DOHH2 (cell line): ENCODE measurements at regions not wholly inside any gene's neighbourhood (a gene's known extent, or its start where the extent isn't known, plus 50 kb on each side); places are given as distances from the start of the nearest gene placed in this dataset.

Source experiments
- H3F3A ChIP-seq: fragments of 200-600 bp; sonication (generic), shearing (Covaris generic); 2 replicates; pipeline ENCODE4 v1.6.0; 2016; ENCODE audit warnings: antibody characterized with exemption, mild to moderate bottlenecking; ENCODE audit not compliant: control insufficient read depth, insufficient read depth
- H3K27ac ChIP-seq: fragments of 200-600 bp; sonication (generic); 2 replicates; pipeline ENCODE4 v1.5.1; 2014; ENCODE audit warnings: low read depth, mild to moderate bottlenecking, low read length, moderate library complexity
- H3K27me3 ChIP-seq: fragments of 200-600 bp; sonication (generic); 2 replicates; pipeline ENCODE4 v1.6.1; 2014; ENCODE audit warnings: mild to moderate bottlenecking, low read length, mixed read lengths; ENCODE audit not compliant: control insufficient read depth
- H3K36me3 ChIP-seq: fragments of 200-600 bp; sonication (generic); 2 replicates; pipeline ENCODE4 v1.6.1; 2014; ENCODE audit warnings: mild to moderate bottlenecking, low read length, moderate library complexity, mixed read lengths; ENCODE audit not compliant: control insufficient read depth
- H3K4me1 ChIP-seq: fragments of 200-600 bp; sonication (generic); 2 replicates; pipeline ENCODE4 v1.6.1; 2014; ENCODE audit warnings: mild to moderate bottlenecking, low read length, mixed read lengths; ENCODE audit not compliant: control insufficient read depth
- H3K4me2 ChIP-seq: fragments of 200-600 bp; sonication (generic); 2 replicates; pipeline ENCODE4 v1.6.0; 2014; ENCODE audit warnings: mild to moderate bottlenecking, low read length, moderate library complexity
- H3K4me3 ChIP-seq: fragments of 200-600 bp; sonication (generic); 2 replicates; pipeline ENCODE4 v1.5.1; 2014; ENCODE audit warnings: mild to moderate bottlenecking, low read length, mixed read lengths
- H3K79me2 ChIP-seq: fragments of 200-600 bp; sonication (generic); 2 replicates; pipeline ENCODE4 v1.6.1; 2014; ENCODE audit warnings: mild to moderate bottlenecking, low read length, mixed read lengths; ENCODE audit not compliant: control insufficient read depth
- H3K9me2 ChIP-seq: fragments of 200-600 bp; sonication (generic); replicated peaks from 2 replicates; pipeline ENCODE4 v1.6.1; 2014; ENCODE audit warnings: mild to moderate bottlenecking, low read length, mixed read lengths; ENCODE audit not compliant: control insufficient read depth
- H3K9me3 ChIP-seq: fragments of 200-600 bp; sonication (generic); 2 replicates; pipeline ENCODE4 v1.6.1; 2014; ENCODE audit warnings: antibody characterized with exemption, low read length, mixed read lengths; ENCODE audit not compliant: control insufficient read depth, insufficient read depth
- H4K20me1 ChIP-seq: fragments of 200-600 bp; sonication (generic); 2 replicates; pipeline ENCODE4 v1.6.0; 2014; ENCODE audit warnings: low read depth, mild to moderate bottlenecking, antibody characterized with exemption, low read length, moderate library complexity; ENCODE audit not compliant: control insufficient read depth, insufficient read depth
- EZH2phosphoT487 ChIP-seq: fragments of 200-600 bp; sonication (generic); IDR thresholded peaks from 2 replicates; pipeline ENCODE4 v1.6.1; 2017; ENCODE audit warnings: borderline replicate concordance, mild to moderate bottlenecking, antibody characterized with exemption, low read length, moderate library complexity, mixed read lengths
- TF ChIP-seq, protein P1 (sequence below): fragments of 200-600 bp; sonication (generic); IDR thresholded peaks from one replicate; pipeline ENCODE4 v1.5.1; 2014; ENCODE audit warnings: antibody characterized with exemption, mild to moderate bottlenecking, low read depth, low read length; ENCODE audit not compliant: poor library complexity, severe bottlenecking

- H3K9me3 ChIP-seq: no peaks in the 10 kb centered on the region
- no peak overlapping the region for H3K4me3 ChIP-seq
- H3K9me2 ChIP-seq: no peaks in the 10 kb centered on the region
- no peaks in the 10 kb centered on the region for H3K4me1 ChIP-seq
- H3K36me3 ChIP-seq: no peaks in the 10 kb centered on the region
- H3K27me3 ChIP-seq: no peaks in the 10 kb centered on the region
- H3K79me2 ChIP-seq: no peaks in the 10 kb centered on the region
- H3K27ac ChIP-seq: no peak overlapping the region
- TF ChIP-seq, protein P1, sequence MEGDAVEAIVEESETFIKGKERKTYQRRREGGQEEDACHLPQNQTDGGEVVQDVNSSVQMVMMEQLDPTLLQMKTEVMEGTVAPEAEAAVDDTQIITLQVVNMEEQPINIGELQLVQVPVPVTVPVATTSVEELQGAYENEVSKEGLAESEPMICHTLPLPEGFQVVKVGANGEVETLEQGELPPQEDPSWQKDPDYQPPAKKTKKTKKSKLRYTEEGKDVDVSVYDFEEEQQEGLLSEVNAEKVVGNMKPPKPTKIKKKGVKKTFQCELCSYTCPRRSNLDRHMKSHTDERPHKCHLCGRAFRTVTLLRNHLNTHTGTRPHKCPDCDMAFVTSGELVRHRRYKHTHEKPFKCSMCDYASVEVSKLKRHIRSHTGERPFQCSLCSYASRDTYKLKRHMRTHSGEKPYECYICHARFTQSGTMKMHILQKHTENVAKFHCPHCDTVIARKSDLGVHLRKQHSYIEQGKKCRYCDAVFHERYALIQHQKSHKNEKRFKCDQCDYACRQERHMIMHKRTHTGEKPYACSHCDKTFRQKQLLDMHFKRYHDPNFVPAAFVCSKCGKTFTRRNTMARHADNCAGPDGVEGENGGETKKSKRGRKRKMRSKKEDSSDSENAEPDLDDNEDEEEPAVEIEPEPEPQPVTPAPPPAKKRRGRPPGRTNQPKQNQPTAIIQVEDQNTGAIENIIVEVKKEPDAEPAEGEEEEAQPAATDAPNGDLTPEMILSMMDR: no peak
- no peak for TF ChIP-seq EZH2phosphoT487
- no peaks in the 10 kb centered on the region for H3F3A ChIP-seq
- no peak overlapping the region for H3K4me2 ChIP-seq
- no peaks in the 10 kb centered on the region for H4K20me1 ChIP-seq
Observed at GRCh38 chrX:79556800-79557199, 189.7 kb upstream of the ITM2A start.

DNA sequence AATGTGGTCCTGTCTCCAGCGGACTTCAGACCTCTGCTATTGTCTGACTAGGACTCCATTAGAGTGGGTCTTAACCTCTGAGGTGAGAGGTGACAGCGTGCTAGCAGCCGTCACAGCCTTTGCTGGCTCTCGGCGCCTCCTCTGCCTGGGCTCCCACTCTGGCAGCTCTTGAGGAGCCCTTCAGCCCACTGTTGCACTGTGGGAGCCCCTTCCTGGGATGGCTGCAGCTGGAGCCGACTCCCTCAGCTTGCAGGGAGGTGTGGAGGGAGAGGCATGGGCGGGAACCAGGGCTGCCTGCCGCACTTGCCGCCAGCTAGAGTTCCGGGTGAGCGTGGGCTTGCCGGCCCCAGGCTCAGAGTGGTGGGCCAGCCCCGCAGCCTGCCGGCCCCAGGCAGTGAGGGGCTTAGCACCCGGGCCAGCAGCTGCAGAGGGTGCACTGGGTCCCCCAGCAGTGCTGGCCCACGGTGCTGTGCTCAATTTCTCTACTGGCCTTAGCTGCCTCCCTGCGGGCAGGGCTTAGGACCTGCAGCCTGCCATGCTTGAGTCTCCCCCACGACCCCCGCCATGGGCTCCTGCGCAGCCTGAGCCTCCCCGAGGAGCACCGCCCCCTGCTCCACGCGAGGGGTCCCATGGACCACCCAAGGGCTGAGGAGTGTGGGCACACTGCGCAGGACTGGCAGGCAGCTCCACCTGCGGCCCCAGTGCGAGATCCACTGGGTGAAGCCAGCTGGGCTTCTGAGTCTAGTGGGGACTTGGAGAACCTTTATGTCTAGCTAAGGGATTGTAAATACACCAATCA lies 163.4 kb upstream of the ITM2A start:
- Histone ChIP-seq H3K27me3 (no peaks in the 10 kb centered on the region), H3K27ac (no peak overlapping the region), H4K20me1 (no peaks in the 10 kb centered on the region), H3K4me2 (no peak overlapping the region), H3F3A (no peaks in the 10 kb centered on the region), H3K9me2 (no peaks in the 10 kb centered on the region), H3K36me3 (no peaks in the 10 kb centered on the region), H3K79me2 (no peaks in the 10 kb centered on the region), H3K9me3 (no peaks in the 10 kb centered on the region), H3K4me3 (no peak overlapping the region), H3K4me1 (no peaks in the 10 kb centered on the region)
- TF ChIP-seq, protein P1: no peak
- TF ChIP-seq EZH2phosphoT487: no peak

DNA sequence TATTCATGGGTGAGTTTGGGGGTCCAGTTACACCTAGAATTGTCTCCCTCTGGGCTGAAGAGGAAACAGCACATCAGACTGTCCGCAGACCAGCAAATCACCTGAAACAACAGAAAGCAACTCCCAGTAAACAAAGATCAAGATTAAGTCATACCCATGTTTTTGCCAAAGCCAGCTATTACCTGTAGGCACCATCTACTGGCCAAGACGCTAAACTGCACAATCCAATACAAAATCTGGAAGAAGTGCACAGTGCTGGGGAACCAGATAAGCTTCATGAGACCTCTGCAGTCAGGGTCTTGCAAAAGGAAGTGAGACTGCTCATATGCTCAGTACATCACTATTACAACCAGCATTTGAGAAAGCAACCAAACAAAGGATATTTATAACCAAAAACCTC lies 157.5 kb upstream of the ITM2A start:
- Histone ChIP-seq H3K4me2 (no peak overlapping the region), H3K4me3 (no peak overlapping the region), H3K79me2 (no peaks in the 10 kb centered on the region), H3K9me3 (no peaks in the 10 kb centered on the region), H4K20me1 (no peaks in the 10 kb centered on the region), H3K27me3 (no peaks in the 10 kb centered on the region), H3F3A (no peaks in the 10 kb centered on the region), H3K9me2 (no peaks in the 10 kb centered on the region), H3K4me1 (no peaks in the 10 kb centered on the region), H3K27ac (no peak overlapping the region), H3K36me3 (no peaks in the 10 kb centered on the region)
- TF ChIP-seq, protein P1: peak; percentile 31
- no peak for TF ChIP-seq EZH2phosphoT487
